Peyer's patch (tissue), 4 donors: ENCODE measurements at regions not wholly inside any gene's neighbourhood (a gene's known extent, or its start where the extent isn't known, plus 50 kb on each side); places are given as distances from the start of the nearest gene placed in this dataset.
"Not testable (repeated sequence)": the region's sequence is repeated elsewhere in the genome, so short reads cannot be mapped to it uniquely, and the experiment has no call there.

ENCODE experiments used
- POLR2A ChIP-seq, 2 donors: fragments of 450-650 bp; IDR thresholded peaks; one replicate each; pipeline ENCODE4 v1.5.1; 2017; ENCODE audit warnings: antibody characterized with exemption in 2 of 2, mild to moderate bottlenecking in 2 of 2, moderate library complexity in 2 of 2
- TF ChIP-seq, protein P1 (sequence below), 6 experiments: fragments of 450-650 bp in 4 of 6; fragments of 200-600 bp in 2 of 6; sonication (generic) in 1 of 6; IDR thresholded peaks; one replicate each; pipeline ENCODE4 v1.5.1; 2017 to 2019; ENCODE audit warnings: antibody characterized with exemption in 6 of 6, mild to moderate bottlenecking in 3 of 6, moderate library complexity in 1 of 6

DNA sequence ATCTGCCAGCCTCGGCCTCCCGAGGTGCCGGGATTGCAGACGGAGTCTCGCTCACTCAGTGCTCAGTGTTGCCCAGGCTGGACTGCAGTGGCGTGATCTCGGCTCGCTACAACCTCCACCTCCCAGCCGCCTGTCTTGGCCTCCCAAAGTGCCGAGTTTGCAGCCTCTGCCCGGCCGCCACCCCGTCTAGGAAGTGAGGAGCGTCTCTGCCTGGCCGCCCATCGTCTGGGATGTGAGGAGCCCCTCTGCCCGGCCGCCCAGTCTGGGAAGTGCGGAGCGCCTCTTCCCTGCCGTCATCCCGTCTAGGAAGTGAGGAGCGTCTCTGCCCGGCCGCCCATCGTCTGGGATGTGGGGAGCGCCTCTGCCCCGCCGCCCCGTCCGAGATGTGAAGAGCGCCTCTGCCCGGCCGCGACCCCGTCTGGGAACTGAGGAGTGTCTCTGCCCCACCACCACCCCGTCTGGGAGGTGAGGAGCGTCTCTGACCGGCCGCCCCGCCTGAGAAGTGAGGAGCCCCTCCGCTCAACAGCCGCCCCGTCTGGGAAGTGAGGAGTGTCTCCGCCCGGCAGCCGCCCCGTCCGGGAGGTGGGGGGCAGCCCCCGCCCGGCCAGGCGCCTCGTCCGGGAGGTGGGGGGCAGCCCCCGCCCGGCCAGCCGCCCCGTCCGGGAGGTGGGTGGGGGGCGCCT is 180.4 kb upstream of the ZNF184 start:
- not testable (repeated sequence) for TF ChIP-seq POLR2A (IDR thresholded peaks at IDR 0.05)
- TF ChIP-seq, protein P1, sequence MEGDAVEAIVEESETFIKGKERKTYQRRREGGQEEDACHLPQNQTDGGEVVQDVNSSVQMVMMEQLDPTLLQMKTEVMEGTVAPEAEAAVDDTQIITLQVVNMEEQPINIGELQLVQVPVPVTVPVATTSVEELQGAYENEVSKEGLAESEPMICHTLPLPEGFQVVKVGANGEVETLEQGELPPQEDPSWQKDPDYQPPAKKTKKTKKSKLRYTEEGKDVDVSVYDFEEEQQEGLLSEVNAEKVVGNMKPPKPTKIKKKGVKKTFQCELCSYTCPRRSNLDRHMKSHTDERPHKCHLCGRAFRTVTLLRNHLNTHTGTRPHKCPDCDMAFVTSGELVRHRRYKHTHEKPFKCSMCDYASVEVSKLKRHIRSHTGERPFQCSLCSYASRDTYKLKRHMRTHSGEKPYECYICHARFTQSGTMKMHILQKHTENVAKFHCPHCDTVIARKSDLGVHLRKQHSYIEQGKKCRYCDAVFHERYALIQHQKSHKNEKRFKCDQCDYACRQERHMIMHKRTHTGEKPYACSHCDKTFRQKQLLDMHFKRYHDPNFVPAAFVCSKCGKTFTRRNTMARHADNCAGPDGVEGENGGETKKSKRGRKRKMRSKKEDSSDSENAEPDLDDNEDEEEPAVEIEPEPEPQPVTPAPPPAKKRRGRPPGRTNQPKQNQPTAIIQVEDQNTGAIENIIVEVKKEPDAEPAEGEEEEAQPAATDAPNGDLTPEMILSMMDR (IDR thresholded peaks at IDR 0.05): not testable (repeated sequence)
